D721Med (cell line): ENCODE measurements at regions not wholly inside any gene's neighbourhood (a gene's known extent, or its start where the extent isn't known, plus 50 kb on each side); places are given as distances from the start of the nearest gene placed in this dataset.

Experiments used
- DNase-seq: peaks from one replicate; pipeline ENCODE4 v3.0.0; 2011; ENCODE audit warnings: low spot score; ENCODE audit not compliant: insufficient read length
- FAIRE-seq: peaks from 2 replicates; lab custom pipeline; 2011; peaks lifted over from hg19 to GRCh38; lab: Jason Lieb, UNC
- TF ChIP-seq, protein P1 (sequence below): IDR thresholded peaks from 2 replicates; pipeline ENCODE4 v1.5.1; 2012; ENCODE audit warnings: mild to moderate bottlenecking, control low read depth; ENCODE audit not compliant: insufficient read depth; ENCODE audit errors: missing control alignments

DNA sequence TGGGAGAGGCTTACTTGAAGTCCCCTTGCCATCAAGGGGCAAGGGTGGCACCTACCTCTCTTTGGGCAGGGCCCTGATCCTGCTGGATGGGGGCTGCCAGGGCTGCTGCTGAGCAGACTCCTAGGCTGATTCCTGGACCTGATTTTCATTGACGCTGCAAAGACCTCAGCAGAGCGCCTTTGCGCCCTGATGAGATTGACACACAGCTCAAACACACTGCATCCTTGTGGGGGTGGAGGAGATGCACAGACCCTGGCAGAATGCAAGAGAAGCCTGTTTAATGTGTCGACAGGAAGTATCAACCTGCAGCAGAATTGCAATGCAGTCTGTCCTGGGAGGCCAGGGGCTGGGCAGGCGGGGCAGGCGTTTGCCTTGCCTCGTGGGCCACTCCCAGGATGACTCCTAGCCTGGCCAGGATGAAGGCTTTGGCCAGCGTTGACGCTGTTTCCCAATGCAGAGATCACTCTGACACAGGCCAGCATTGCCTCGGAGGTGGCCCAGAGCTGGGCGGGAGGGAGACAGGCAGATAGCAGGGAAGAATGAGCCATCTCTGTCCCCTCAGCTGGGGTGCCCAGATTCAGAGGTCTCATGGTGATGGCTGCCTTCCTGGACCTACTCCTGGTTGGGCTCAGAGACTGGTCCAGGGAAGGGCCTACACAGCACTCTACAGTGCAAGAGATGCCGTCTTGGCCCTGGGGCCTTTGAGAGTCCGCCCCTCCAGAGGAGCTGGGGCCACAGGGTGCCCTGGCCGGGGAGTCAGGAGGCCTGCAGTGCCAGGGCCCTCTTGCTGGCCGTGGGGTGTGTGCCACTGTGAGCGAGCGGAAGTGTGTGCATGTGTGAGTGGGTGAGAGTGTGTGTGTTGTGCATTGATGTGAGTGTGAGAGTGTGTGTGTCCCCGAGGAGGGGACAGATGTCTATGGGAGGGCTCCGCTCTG is 108.3 kb downstream of the KIF26A start:
- DNase-seq (no peak), FAIRE-seq (no peak)
- TF ChIP-seq, protein P1, sequence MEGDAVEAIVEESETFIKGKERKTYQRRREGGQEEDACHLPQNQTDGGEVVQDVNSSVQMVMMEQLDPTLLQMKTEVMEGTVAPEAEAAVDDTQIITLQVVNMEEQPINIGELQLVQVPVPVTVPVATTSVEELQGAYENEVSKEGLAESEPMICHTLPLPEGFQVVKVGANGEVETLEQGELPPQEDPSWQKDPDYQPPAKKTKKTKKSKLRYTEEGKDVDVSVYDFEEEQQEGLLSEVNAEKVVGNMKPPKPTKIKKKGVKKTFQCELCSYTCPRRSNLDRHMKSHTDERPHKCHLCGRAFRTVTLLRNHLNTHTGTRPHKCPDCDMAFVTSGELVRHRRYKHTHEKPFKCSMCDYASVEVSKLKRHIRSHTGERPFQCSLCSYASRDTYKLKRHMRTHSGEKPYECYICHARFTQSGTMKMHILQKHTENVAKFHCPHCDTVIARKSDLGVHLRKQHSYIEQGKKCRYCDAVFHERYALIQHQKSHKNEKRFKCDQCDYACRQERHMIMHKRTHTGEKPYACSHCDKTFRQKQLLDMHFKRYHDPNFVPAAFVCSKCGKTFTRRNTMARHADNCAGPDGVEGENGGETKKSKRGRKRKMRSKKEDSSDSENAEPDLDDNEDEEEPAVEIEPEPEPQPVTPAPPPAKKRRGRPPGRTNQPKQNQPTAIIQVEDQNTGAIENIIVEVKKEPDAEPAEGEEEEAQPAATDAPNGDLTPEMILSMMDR: no peak

DNA sequence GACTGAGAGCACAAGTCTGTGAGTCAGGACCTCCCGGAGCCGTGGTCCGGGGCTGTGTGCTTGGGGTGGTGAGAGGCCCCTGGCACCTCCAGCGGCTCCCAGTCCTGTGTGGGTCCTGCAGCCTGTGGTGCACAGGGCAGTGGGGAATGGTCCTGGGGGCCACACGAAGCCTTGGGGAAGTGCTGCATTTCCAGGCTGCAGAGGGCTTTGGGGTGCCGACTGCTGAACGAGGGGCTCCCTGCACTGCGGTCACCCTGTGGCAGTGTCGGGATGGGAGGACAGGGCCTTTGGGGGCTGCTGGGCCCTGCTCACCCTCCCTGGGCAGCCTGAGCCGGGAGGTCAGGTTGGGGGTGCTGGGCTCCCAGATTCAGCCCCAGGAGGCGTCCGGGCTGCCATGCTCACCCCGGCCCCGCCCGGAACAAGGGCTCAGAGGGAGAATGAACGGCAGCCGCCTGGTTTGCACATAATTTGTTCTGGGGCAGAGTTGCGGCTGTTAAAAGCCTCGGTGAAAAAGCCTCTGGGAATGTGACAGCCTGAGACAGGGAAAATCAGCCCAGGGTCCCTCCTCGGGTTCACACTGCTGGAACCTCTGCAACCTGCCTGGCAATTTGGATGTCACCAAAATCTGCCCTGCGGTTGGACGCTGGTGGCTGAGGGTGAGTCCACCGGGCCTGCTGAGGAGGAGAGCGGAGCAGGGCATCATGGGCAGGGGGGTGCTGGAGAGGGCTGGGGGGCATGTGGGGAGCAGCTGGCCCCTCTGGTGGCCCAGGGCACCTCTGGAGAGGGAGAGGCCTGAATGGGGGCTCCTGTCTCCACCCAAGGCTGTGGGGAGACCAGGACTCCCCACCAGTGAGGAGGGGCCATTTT is 109.2 kb downstream of the KIF26A start:
- no peak for DNase-seq
- TF ChIP-seq, protein P1: no peak
- no peak for FAIRE-seq

DNA sequence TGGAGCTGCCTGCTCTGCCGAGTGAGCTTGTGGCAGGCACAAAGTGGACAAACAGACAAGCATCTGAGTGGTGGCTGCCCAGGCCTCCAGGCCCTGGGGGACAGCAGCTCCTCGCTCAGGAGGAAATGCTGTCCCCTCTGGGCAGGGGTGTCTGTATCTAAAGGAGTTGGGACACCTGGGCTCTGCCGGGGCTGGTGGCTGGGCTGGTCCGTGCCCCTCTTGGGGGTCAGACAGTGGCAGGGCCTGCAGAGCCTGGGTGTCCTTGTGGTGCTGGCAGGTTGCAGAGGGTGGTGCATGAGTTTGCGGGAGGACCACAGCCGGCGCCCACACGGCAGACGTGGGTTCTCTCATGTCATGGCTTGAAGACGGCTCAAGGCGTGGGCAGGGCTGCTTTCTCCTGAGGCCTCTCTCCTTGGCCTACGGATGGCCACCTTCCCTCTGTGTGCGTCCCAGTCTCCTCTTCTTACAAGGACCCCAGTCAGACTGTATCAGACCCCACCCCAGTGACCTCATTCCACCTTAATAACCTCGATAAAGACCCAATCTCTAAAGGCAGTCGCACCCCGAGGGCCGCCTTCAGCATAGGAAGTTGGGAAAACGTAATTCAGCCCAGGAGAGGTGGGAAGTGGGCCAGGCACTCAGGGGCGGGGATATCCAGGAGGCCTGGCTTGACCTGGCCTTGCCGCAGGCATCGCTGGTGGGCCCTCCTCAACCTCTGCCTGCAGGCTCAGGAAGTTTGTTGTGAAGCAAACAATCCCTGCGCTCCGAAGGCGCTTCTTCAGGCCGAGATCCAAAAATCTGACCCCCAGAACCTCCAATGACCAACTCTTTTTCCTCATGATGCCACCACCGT is 110.0 kb downstream of the KIF26A start:
- TF ChIP-seq, protein P1: no peak
- DNase-seq (no peak), FAIRE-seq (no peak)

DNA sequence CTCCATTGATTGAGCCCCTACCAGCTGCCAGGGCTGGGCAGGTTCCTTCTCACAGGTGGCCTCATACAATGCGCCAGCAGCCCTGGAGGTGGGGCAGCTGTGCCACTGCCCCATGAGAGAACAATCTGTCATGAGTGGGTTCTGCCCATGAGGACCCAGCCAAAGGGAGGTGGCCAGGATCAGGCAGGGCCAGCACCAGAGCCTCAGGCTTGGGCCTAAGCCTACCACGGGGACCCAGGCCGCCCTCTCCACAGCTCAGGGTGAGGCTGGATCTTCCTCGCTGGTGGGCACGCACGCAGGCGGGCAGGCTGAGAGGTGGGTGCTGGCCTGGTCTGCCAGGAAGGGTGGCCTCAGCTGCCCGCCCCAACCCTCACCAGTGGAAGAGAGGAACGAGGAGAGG is 110.7 kb downstream of the KIF26A start:
- FAIRE-seq (no peak), DNase-seq (no peak)
- TF ChIP-seq, protein P1: no peak

DNA sequence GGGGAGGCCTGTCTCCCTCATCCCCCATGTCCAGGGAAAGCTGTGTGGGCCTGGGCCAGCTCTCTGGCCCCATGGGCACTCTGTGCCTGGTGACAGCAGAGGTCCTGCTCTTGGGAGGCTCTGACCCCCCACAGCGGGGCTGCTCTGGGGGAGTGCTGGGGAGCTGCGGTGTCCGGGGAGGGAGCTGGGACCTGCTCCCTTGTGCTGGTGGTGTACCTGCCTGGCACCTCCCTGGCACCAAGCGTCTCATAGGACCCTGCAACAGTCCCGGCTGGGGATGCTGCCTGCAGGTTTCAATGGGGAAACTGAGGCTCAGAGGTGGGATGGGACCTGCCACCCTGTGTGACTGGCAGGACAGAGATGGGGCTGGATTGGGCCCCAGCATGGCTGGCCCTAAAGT is 111.3 kb downstream of the KIF26A start:
- FAIRE-seq: no peak
- TF ChIP-seq, protein P1: no peak
- no peak for DNase-seq

DNA sequence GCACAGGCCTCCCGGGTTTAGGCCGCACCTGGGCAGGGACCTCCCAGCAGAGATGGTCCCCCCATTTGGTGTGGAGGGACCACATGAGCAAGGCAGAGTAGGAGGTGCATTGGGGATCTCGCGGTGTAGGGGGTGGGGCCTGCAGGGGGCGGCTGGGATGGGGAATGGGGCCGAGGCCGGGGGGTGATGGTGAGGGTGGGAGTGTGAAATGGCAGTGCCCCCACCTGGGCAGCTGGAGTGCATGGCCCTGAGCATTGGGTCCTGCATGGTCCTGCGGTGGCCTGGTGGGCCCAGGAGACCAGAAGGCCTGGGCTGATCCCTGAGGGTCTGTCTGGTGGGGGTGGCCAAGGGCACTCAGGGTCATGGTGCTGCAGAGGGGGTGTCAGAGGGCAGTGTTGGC is 111.8 kb downstream of the KIF26A start:
- no peak for DNase-seq
- FAIRE-seq: no peak

More for the DNA sequence above, 111.8 kb downstream of the KIF26A start:
- TF ChIP-seq, protein P1: no peak
